ENCODE measurements at regions not wholly inside any gene's neighbourhood (a gene's known extent, or its start where the extent isn't known, plus 50 kb on each side); places are given as distances from the start of the nearest gene placed in this dataset.

GRCh38 chr13:44054525-44054924 lies 174.8 kb downstream of the LACC1 start:
- TF ChIP-seq HDAC6 (IDR thresholded peaks at IDR 0.05; ENCODE audit: low read depth, low read length): no peak
- TF ChIP-seq EP300 (IDR thresholded peaks at IDR 0.05; ENCODE audit: borderline replicate concordance in 1 of 2, low read depth in 2 of 2, low read length in 2 of 2): no peak
- no peak for TF ChIP-seq NRF1 (IDR thresholded peaks at IDR 0.05; ENCODE audit: low read depth, low read length)
